ENCODE measurements at regions not wholly inside any gene's neighbourhood (a gene's known extent, or its start where the extent isn't known, plus 50 kb on each side); places are given as distances from the start of the nearest gene placed in this dataset.
"Not testable (repeated sequence)": the region's sequence is repeated elsewhere in the genome, so short reads cannot be mapped to it uniquely, and the experiment has no call there.

DNA sequence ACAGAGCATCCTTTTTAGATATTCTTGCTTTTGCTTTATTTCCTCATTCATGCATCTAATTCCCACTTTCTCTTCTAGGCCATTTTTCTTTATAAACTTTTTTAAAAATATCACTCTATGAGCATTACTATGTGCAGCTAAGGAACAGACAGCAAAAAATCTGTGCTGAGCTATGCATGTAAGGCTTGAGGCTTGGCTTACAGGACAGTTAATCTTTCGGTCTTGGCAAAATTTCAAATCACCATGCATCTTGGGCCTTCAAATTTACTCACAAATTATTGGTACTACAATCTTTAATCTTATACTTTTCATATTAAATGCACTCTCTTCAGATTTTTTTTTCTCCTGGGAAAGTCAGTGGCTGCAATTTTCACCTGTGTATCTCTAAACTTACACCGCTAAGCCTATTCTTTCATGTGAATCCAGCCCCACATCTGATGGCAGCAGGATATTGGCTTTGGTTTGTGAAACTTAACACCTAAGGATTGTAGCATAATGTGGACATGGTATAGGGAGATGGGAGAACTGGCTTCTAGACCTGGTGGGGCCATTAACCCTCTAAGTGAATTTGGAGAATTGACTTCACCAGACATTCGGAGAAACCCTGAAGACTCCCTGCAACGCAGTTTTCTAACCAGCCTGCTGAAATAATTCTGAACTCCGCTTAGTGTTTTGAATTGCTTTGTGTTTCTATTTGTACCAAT lies 278.3 kb downstream of the SPRY1 start:
- no peak for DNase-seq (ENCODE audit: low spot score)

DNA sequence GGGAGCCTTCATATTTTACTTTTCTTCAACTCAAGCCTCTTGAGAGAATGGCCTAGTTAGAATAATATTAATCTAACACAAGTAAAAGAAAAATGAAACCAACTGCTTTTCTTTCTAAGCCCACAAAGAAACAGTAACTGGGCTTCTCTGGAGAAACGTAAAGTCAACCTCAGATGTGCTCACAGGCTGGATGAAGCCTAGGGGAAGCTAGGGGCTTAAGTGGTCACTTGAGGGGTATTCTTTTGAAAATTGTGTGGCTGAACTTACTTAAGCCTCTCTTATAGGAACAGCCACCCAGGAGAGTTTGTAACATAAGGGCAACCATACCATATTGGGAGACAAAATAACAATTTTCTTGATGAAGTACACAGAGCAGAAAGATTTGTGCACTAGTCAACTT lies 279.0 kb downstream of the SPRY1 start:
- no peak for DNase-seq (ENCODE audit: low spot score)

DNA sequence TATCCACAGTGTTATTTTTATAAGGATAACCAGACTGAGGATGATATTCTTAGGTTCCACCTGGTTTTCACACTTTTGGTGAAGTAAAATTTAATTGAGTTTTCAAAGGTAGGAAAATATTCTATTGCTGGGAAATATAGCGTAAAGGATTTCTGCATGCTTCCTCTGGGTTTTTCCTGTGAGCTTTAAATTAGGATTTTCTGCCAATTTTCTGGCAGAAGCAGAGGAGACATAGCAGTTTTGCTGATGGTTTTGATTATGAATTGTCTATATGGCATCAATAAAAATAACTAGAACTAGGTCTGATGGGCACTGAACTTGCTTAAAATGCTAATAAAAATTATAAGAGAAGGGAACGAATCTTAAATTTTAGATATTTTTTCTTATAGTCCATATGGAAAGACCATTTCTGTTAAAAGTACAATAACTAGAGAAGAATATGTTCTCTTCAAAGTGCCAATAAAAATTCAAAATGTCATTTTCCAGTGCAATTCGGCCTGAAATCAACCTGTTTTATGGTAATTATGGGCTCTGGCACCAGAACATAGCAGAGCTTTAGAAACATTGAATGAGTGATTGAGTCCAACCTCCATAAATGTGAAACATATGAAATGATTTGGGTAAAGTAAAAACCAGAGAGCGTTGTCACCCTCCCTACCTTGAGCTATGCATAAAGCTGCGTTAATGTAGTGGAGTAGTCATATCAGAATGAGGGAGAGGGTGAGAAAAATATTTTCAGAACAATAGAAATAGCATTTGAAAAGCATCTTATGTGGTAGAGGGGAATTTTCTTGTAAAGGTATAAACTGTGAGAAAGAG lies 279.7 kb downstream of the SPRY1 start:
- no peak for DNase-seq (ENCODE audit: low spot score)

DNA sequence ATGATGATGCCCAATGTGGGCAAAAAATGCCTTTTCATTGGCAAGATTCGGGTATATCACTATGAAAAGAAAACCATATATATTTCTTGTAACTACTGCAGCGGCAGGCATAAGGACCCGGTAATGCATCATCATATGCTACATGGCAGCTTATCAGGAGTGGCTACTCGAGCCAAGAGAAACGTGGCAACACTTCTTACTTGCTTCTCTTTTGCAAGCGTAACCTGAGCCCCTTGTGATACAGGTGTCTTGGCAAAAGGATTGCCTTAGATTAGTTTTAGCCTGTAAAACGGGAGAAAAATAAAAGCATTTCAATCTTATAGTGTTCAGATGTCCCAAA lies 280.3 kb downstream of the SPRY1 start:
- no peak for DNase-seq (ENCODE audit: low spot score)

DNA sequence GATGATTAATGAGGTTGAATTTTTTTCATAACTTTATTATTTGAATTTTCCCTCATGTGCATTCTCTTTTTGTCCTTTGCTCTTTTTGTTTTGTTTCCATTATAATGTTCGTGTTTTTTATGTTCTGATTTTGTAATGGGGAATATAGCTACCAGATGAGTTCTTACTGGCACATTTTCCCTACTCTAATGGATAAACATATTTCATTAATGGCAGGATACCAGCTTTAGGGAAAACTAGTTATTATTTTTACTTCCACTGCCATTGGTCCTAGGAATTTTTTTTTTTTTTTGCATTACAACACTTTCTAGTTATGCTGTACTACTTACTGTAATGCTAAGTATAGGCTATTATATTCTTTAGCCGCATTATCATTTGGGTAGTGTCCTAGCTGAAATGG lies 286.3 kb downstream of the SPRY1 start:
- DNase-seq (ENCODE audit: low spot score) = no peak

DNA sequence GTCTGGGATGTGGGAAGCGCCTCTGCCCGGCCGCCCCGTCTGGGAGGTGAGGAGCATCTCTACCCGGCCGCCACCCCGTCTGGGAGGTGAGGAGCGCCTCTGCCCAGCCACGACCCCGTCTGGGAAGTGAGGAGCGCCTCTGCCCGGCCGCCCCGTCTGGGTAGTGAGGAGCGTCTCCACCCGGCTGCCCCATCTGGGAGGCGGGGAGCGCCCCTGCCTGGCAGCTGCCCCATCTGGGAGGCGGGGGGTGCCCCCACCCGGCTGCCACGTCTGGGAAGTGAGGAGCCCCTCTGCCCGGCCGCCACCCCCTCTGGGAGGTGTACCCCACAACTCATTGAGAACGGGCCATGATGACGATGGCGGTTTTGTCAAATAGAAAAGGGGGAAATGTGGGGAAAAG lies 288.3 kb downstream of the SPRY1 start:
- DNase-seq (ENCODE audit: low spot score) = not testable (repeated sequence)

DNA sequence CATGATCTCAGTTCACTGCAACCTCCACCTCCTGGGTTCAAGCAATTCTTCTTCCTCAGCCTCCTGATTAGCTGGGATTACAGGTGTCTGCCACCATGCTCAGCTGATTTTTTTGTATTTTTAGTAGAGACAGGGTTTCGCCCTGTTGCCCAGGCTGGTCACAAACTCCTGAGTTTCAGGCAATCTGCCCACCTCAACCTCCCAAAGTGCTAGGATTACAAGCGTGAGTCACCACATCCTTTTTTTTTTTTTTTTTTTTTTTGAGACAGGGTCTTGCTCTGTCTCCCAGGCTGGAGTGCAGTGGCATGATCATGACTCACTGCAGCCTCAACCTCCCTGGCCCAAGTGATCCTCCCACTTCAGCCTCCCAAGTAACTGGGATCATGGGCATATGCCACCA lies 298.9 kb downstream of the SPRY1 start:
- DNase-seq (ENCODE audit: low spot score) = not testable (repeated sequence)

DNA sequence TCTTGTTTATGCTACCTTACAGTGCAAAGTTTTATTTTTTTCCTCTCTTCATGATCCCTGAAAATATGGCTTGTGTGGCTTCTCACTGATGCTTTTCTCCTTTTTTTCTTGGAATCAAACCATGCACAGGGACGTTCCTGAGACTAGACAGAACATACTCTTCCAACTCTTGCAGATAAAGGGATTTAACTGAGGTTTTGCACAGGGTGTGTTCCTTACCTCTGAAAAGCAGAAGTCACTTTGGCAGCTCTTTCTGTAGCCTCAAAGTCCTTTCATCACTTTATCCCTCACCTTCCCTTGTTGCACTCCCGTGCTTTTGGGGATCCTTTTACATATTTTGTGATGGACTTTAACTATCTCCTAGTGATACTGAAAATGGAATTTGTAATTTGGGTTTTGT lies 300.1 kb downstream of the SPRY1 start:
- no peak for DNase-seq (ENCODE audit: low spot score)

DNA sequence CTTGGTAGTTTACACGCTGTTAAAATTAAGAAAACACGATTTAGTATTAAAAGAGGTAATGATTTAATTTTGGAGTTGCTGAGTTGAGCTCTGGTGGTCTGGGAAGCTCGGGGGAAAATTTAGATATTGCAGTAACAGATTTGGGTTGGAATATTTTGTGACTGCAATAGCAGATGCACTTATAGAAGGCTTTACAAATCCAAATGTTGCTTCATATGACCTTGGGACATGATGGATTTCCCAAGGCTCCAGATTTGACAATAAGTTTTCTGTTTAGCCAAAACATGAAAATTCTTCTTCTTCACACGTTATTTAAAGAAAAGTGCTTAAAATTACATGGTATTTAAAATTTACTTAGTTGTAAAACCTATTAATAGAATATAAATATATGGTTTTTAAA lies 302.0 kb downstream of the SPRY1 start:
- no peak for DNase-seq (ENCODE audit: low spot score)

DNA sequence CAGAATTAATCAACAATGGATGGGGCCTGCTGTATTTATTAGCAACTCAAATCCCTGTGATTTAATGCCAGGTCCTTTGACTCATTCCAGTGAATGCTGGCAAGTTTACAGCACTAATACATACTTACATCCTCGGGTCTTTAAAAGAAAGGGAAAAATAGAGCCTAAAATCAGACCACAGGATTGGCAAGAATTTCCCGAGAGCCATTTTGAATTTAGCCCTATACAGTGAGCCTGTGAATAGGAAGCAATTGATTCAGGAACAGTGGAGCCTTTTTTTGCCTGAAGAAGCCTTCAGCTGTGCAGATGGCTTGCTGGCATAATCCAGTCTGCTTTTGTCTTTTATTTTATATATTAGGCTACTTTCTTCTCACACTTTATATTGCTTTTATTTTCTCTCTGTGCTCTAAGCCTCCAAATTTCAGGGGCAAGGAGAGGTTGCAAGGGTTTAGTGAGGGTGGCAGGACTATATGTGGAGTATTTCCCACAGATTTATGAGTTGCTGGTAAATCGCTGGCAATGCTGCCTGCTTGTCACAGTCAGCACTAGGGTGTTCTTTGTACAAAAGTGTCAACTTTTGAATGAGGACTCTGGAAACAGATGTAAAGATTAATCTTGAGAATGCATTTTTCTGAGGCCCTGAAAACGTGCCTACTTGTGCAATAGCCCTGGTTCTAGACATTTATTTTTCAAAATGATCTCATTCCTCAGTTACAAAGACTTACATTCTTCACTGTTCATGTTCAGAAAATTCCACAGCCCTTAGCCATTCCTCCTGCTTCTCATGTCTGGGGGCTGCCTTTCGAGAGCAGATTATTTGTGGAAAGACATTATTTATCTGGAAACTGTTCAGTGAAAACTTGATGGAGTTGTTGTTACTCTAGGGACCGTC lies 303.5 kb downstream of the SPRY1 start:
- DNase-seq (ENCODE audit: low spot score) = no peak

DNA sequence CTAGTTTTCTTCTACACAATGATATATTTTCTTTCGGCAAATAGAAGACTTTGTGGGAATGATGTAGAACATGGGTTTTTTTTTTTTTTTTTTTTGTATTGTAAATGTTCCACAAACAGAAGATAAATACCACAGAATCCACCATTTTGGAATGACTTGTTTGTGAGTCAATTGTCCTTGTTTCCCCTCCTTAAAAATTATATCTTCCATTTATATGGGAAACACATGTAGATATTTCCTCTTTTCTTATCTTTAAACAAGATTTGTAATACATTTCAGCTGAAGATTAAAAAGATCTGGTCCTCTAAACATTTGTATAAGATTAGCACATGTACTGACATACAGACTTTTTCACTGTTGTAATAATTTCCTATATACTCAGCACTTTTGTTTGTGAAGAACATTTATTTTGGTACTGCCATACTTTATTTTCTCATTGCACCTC lies 304.6 kb downstream of the SPRY1 start:
- DNase-seq (ENCODE audit: low spot score) = no peak

DNA sequence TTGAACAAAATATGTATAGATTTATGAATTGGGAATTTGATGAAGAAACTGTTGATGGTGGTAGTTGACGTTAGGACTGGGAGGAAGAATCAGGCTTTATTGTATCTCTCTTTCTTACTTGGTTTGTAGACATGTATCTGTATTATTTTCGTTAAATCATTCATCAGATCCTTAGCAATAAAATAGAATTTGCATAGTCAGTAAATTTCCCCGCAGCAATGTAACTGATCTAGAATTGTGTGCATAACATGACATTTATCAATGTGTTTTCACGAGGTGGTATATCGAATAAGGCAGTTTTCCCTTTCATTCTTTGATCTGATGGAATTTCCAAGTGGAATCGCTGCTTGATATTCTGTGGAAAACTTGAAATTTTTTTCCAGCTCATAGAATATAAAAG lies 308.8 kb downstream of the SPRY1 start:
- DNase-seq (ENCODE audit: low spot score) = no peak

DNA sequence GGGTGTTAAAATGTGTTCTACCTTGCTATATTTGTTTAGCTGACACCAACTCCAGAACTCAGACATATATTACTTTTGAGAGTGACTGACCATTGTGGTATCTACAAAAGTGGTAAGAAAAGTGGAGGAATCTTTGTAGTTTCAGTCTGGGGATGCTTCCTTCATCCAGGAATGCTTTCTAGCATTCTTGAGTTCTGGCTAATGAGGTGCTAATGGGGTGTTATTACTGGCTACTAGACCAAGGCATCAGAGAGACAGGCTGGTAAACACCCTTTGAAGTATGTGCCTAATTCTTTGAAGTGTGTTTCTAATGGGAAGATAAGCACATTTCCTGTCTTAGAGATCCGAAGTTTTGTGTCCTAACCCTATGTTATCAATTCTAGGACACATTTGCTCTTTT lies 310.4 kb downstream of the SPRY1 start:
- no peak for DNase-seq (ENCODE audit: low spot score)

DNA sequence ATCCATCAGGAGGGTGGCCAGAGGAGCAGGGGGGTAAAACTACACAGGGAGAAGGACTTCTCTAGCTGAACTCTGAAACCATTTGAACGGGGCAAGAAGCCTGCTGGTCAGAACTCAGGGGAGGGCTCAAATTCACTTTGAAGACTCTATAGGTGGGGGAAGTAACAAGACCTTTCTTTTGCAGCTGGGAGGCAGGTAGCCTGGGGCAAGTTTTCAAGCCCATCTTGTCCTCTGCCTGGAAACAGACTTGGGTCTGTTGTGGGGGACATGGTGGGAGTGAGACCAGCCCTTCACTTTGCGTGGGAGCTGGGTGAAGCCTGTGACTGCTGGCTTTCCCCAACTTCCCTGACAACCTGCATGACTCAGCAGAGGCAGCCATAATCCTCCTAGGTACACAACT lies 312.3 kb downstream of the SPRY1 start:
- DNase-seq (ENCODE audit: low spot score) = no peak

DNA sequence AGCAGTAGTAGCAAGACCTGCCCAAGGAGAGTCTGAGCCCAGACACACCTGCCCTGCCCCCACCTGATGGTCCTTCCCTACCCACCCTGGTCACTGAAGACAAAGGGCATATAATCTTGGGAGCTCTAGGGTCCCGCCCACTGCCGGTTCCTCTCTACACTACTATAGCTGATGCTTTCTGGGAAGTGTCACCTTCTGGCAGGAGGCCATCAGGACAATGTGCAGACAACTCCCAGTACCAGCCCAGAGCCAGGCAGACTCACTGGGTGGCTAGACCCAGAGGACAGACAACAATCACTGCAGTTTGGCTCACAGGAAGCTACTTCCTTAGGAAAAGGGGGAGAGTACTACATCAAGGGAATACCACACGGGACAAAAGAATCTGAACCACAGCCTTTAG lies 312.7 kb downstream of the SPRY1 start:
- DNase-seq (ENCODE audit: low spot score) = no peak

DNA sequence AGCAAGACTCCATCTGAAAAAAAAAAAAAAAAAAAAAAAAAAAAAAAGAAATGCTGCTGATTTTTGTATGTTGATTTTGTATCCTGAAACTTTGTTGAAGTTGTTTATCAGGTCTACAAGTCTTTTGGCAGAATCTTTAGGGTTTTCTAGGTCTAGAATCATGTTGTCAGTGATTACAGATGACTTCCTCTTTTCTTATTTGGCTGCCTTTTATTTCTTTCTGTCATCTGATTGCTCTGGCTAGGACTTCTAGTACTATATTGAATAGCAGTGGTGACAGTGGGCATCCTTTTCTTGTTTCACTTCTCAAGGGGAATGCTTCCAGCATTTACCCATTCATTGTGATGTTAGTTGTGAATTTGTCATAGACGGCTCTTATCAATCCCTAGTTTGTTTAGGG lies 334.4 kb downstream of the SPRY1 start:
- no peak for DNase-seq (ENCODE audit: low spot score)

DNA sequence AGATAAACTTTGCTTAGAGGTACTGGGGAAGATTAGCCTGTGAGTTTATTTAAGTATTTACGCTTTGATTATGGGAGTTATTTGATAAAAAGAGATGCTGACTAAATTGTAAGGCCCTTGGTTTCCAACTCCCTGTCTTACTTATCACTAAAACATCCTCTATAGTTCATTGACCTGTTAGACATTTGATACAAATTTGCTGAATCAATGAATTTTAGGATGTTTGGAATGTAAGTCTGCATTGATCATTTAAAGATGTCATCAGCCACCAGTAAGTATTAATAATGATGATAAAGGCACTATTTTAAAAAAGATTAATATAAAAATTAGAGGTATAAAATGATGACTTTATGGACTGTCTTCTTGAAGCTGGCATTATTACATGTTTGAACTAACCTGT lies 340.6 kb downstream of the SPRY1 start:
- no peak for DNase-seq (ENCODE audit: low spot score)

DNA sequence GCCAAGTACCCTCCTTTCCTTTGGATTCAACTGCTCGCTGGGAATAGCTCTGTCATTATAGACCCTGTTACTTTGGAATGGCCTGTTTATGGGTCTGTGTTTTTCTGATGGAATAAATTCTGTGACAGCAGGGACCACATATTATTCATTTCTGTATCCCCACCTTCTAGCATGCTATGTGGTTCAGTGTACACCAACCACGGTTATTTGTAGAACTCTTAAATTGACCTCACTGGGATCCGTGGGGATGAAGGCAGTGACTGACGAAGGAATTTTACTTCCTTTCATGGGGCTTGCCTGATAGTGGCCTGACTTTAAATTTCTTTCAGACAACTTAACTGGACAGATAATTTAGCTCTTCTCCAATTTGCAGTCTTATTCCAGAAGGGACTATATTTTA lies 343.2 kb downstream of the SPRY1 start:
- DNase-seq (ENCODE audit: low spot score) = no peak

DNA sequence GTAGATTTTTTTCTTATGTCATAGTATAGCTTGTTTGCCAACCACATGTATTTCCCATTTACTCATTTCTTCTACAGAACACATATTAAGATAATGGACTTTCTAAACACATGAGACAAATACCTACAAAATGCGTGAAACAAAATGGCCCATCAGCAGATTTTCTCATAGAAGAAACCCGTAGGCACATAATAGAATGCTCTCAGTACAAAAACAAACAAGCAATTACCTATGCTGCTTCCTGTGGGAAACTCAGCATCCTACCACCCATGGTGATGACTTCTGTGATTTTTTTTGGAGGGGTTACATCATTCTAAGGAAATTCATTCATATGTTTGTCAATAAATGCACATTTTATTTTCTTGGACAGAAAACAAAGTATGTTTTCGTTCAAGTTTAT lies 343.6 kb downstream of the SPRY1 start:
- DNase-seq (ENCODE audit: low spot score) = no peak

DNA sequence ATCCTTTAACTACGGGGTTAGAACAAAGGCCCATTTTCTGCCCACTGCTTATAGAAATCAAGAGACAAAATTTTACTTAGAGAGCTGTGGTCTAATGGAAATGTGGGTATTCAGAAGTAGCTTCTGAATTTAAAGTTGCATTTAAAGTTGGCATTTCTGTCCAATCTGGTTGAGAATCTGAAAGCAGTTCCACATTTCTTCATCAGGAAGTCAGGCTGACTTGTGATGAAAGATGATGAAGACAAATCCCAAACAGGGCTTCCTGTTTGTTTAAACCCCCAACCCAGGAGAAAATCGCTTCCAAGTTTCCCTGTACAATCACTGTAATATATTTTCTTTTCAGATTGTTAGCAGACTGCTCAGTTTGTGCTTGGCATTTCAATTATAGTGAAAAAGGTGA lies 345.3 kb downstream of the SPRY1 start:
- DNase-seq (ENCODE audit: low spot score) = no peak

DNA sequence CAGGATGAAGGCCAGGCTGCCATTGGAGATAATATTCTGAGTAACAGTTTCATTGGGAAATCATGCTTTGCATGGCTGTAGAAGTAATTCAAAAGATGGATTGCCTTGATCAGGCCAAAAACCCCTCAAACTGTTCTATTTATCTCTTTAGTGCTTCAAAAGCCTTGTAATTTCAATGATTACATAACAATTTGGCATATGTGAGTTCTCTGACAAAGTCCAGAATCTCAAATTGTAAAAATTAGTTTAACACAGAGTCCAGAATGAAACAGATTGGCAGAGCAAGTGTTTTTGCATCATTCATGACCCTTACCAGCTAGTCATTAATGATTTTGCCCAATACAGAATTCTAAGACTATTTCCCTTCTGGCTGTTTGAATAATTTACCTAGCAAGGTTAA lies 347.3 kb downstream of the SPRY1 start:
- DNase-seq (ENCODE audit: low spot score) = no peak

DNA sequence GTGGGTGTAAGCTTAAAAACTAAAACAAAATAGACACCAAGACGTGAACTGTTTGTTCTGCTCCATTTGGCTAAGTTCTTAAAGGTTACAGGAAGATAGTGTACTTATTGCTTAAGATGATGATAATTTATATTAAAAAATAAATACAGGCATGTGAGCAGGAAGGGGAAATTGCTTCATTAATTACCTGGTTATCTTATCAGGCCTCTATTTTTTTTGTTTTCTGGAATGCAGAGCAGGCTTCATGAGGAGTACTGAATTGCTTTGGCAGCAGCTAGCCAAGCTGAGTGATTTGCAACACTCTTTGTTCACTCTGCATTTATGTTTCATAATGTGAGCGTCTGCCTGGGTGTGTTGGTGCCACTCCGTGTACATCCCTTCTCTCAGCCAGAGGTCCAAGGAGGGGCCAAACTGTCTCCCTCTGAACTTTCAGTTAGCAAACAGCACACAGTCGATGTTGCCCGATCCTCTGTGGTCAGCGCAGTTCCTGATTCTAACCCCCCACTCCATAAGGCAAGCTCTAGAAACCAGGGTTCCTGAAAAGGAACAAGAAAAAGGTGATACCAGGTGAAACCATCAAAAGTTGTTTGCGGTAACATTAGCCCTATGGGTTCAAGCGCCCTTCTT lies 348.2 kb downstream of the SPRY1 start:
- DNase-seq (ENCODE audit: low spot score) = no peak

Data from HuH-7.5 (cell line).